Testis (tissue), 2 donors: ENCODE measurements at regions not wholly inside any gene's neighbourhood (a gene's known extent, or its start where the extent isn't known, plus 50 kb on each side); places are given as distances from the start of the nearest gene placed in this dataset.

ENCODE experiments used
- CTCF ChIP-seq, 3 experiments: fragments of 450-650 bp in 2 of 3; fragments of 200-600 bp in 1 of 3; sonication (generic) in 1 of 3; IDR thresholded peaks; one replicate each; pipeline ENCODE4 v1.5.1; 2016 to 2019; ENCODE audit warnings: antibody characterized with exemption in 3 of 3, mild to moderate bottlenecking in 2 of 3, moderate library complexity in 1 of 3
- POLR2A ChIP-seq: fragments of 450-650 bp; IDR thresholded peaks from one replicate; pipeline ENCODE4 v1.6.1; 2017; ENCODE audit warnings: antibody characterized with exemption, mild to moderate bottlenecking, moderate library complexity

GRCh38 chr19:57055956-57056355 lies 63.8 kb upstream of the USP29 start:
- no peak for TF ChIP-seq CTCF (IDR thresholded peaks at IDR 0.05)
- TF ChIP-seq POLR2A = no peak
